Activated naive CD4-positive, alpha-beta T cell treated with anti-CD3 and anti-CD28 coated beads, Interleukin-2, amount 50 U/mL, for 16 hours (primary cell): ENCODE measurements at regions not wholly inside any gene's neighbourhood (a gene's known extent, or its start where the extent isn't known, plus 50 kb on each side); places are given as distances from the start of the nearest gene placed in this dataset.
"Not testable (repeated sequence)": the region's sequence is repeated elsewhere in the genome, so short reads cannot be mapped to it uniquely, and the experiment has no call there.

Source experiments
- DNase-seq: peaks from one replicate; pipeline ENCODE4 v3.0.0-alpha.2; 2020

DNA sequence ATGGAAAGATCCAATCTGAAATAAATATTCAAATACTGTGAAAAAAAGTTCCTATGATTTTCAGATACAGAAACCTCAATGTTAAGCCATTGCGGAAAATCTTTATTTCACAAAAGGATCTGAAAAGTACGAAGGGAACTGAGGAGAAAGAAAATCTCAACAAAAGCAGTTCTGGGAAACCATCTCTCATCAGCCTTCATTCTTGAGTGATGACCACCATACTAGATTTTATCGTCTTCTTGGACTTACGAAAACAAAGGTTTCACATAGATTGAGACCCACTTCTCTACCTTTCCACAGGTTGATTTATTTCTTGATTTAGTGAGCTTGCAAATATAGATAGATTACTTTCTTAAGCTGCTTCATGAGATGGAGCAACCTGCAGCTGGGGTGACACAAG is 293.4 kb upstream of the LYZL1 start:
- no peak for DNase-seq

DNA sequence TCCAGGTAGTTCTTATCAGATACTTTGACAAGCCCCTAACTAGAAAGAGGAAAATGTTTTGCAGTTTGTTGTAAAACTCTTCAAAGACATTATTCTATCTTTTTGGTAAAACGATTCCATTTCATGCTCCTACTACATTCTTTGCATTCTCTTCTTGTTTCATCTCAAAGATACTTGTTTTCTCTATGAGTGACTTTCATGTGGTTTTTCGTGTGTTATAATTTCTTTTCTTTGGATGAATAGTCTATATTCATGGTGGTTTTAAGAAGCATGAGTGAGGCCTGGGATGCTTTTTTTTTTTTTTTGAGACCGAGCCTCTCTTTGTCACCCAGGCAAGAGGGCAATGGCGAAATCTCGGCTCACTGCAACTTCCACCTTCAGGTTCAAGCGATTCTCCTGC is 292.5 kb upstream of the LYZL1 start:
- no peak for DNase-seq

DNA sequence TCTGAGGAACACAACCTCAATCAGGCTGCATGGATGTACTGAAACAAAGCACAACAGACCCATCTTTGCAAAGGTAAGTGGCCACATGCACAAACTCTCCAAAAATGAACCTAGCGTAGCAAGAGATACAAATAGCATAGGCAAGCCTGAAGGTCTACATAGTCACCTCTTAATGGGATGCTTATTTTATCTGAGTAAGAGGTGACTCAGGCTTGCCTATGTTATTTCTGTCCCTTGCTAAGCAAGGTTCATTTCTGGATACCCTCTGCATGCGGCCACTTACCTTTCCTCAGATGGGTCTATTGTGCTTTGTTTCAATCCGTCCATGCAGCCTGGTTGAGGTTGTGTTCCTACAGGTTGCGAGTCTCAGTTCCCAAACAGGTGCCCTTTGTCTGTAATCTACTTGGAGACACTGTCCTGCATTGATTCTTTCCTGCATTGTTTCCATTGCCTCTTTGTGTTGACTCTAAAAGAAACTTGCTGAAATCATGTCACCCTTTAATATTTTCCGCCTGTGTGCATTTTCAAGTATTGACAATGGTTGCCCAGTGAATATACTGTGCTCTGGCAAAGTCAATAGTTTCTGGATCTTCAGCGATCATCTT is 291.8 kb upstream of the LYZL1 start:
- no peak for DNase-seq

DNA sequence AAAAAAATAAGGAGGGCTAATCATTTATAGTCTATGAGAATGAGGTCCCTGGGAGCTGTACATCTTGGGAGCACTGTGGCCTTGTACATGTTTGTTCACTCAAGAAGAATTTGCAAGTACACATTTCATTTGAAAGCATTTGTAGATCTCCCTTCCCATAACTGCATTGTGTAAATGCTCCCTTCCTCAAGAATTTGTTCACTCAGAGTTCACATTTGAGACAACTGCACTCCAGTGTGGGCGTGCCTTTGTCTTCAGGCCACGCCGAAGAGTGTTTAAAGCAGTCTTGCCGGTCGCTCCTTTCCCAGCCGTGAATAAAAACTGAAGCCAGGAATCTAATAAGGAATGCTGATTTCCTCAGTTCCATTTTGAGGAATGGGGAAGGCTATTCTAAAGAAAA is 291.1 kb upstream of the LYZL1 start:
- DNase-seq: no peak

- no peak for DNase-seq
These were observed 287.1 kb upstream of the LYZL1 start for GRCh38 chr10:29001801-29002200.

GRCh38 chr10:29003014-29003413 is 285.9 kb upstream of the LYZL1 start:
- not testable (repeated sequence) for DNase-seq

DNA sequence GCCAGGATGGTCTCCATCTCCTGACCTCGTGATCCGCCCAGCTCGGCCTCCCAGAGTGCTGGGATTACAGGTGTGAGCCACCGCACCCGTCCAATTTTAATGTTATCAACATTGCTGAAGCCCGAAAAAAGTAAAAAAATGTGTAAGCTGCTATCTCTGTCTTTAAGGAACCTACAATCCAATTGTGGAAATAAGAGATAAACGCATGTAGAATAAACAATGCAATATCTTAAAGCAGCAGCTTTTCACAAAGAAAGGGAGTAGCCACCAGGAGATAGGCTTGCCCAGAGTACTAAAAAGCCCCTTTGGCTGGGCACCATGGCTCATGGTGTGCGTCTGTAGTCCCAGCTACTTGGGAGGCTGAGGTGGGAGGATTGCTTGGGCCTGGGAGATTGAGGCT is 282.9 kb upstream of the LYZL1 start:
- no peak for DNase-seq

- no peak for DNase-seq
These were observed 281.5 kb upstream of the LYZL1 start for GRCh38 chr10:29007370-29007747.

DNA sequence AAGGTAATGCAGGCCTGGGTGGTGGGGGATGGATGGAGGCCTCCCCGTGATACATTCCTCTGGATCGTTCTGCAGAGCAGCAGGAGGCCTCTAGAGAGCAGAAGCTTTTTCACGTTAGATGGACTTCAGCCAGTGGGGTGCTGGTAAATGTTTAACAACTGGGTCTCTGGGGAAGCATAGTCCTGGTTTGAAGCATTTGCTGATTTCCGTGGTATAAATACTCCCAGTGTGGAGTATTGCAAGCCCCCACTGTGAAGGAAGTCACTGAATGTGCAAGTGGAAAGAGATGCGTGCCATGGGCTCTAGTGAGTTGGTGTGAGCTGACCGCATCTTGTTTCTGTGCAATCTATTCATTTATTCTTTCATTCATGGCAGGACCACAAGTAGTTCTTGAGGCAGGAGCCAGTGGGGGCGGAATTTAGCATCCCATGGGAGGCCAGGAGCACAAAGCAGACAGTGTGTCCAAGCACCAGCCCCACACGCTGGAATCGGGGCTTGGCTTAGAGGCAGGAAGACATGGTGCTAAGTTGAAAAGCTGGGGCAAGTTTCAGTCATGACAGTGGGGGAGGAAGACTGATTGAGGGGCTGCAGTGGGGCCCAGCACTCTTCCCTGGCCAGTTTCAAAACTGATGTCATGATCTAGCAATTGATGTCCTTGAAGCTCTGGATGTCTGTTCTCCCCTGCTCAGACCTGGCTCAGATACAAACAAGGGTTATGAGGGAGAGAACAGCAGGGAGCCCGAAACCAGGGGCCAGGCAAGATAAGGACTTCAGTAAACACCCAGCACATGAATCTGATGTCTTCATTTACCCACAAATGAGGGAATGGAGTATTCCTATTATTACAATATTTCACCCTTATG is 280.9 kb upstream of the LYZL1 start:
- no peak for DNase-seq

- DNase-seq: no peak
These were observed 279.4 kb upstream of the LYZL1 start for GRCh38 chr10:29009464-29009863.

GRCh38 chr10:29011516-29011915 is 277.4 kb upstream of the LYZL1 start:
- DNase-seq: no peak

- DNase-seq: no peak
These were observed 275.8 kb upstream of the LYZL1 start for GRCh38 chr10:29012926-29013554.

DNA sequence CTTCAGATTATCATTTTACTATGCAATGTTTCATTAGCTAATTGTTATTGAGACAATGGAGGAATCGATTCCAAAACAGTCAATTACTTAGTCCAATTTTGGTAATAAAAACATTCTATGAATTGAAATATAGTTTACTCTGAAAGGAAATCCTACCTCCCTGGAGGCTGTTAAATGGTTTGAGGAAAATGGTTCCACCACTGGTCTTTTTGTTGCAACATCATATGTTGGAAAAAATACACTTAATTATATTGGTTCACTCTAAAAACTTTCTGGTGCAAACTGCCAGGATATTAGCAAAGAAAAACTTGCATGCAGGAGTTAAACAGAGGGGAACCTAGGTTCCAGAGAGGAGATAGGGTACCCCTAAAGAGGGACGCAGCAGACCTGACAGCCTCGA is 267.3 kb upstream of the LYZL1 start:
- no peak for DNase-seq

- no peak for DNase-seq
These were observed 266.4 kb upstream of the LYZL1 start for GRCh38 chr10:29022513-29022912.

- no peak for DNase-seq
These were observed 265.2 kb upstream of the LYZL1 start for GRCh38 chr10:29023678-29024077.

GRCh38 chr10:29026065-29026797 is 262.6 kb upstream of the LYZL1 start:
- DNase-seq: no peak

- no peak for DNase-seq
These were observed 261.9 kb upstream of the LYZL1 start for GRCh38 chr10:29026802-29027580.

DNA sequence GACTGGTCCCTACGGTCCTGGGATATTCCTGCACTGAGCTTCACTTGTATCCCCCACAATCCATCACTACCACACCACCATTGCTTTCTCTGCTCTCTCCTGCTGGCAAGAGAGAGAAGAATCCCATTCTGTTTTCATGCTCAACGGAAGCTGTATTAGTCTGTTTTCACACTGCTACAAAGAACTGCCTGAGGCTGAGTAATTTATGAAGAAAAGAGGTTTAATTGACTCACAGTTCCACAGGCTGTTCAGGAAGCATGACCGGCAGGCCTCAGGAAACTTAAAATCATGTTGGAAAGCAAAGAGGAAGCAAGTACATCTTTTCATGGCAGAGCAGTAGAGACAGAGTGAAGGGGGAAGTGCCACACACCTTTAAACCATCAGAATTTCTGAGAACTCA is 260.4 kb upstream of the LYZL1 start:
- no peak for DNase-seq

DNA sequence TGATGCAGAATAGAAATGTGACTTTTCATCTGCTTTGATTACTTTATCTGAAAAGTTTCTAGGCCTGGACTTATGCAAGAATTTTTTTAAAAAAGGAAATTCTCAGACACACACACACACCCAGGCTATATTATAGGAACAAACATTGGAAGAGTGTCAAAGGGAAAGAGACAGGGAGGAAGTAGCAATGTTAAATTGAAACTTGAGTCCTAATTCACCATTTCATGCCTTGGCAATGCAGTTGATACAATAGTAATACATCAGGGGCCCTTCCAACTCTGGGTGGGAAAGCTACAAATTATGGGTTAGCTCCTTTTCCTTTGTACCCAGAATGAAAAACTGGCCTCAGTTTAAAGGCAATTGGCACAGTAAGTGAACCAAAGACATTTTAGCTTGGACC is 258.0 kb upstream of the LYZL1 start:
- DNase-seq: no peak

DNA sequence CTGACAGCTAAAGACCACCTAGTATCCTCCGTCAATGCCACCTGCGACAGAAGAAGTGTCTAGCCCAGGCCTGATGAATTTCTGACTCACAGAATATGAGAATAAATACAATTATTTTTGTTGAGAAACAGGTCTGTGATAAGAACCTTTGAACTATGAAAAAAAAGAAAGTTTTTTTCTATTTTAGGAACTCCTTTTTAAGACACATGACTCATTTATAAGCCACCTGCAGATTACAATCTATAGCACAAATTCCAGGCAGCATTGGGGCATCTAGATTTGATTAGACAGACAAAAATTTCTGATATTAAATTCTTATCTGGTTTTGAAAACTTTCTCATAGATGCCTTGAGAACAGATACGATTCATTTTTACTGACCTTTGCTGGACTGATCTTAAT is 256.7 kb upstream of the LYZL1 start:
- no peak for DNase-seq

DNA sequence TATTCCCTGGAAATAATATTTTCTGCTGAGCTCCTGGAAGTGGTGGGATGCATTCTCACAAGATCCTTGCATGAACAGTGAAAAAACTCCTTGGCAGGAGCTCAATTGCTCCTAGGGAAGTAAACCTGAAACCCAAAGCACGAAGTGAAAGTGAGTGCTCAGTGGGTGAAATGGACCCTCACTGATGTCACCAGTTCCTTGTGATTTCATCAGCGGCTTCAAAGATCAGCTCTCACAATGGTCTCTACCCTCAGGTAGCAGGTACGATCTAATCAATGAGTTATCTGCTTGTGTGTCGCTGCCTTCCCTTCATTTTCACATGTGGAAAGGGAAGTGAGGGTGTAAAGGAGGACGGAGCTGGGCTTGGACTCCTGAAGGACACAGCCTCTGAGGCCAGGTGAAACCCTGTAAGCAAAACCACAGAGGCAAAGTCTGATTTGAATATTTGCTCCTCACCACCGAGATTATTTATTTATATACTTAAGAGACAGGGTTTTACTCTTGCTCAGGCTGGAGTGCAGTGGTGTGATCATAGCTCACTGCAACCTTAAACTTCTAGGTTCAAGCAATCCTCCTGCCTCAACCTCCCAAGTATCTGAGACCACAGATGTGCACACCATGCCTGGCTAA is 255.4 kb upstream of the LYZL1 start:
- no peak for DNase-seq

- DNase-seq: no peak
These were observed 254.3 kb upstream of the LYZL1 start for GRCh38 chr10:29034592-29034991.
